ENCODE measurements at regions not wholly inside any gene's neighbourhood (a gene's known extent, or its start where the extent isn't known, plus 50 kb on each side); places are given as distances from the start of the nearest gene placed in this dataset.
"Not testable (repeated sequence)": the region's sequence is repeated elsewhere in the genome, so short reads cannot be mapped to it uniquely, and the experiment has no call there.

GRCh38 chr6:166846446-166847142 lies 109.8 kb downstream of the RNASET2 start:
- not testable (repeated sequence) for DNase-seq (ENCODE audit: low read depth in 4 of 4, low spot score in 3 of 4)

DNA sequence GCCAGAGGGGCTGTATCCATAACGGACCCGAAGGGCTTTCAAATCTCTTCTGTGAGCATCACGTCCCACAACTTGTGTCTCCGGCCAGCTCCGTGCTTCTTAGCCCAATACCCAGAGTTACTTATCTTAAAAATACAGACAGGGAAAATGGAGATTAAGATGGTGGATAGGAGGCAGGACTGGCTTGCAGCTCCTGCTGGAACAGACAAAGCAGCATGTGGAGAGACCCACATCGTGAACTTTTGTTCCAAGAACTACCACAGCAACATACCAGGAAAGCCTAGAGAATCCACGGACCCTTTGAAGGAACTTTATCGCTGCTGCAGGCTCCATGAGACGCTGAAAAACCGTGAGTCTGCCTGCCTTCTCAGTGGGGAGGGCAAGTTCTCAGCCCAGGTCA lies 113.7 kb downstream of the RNASET2 start:
- no peak for DNase-seq (ENCODE audit: low read depth in 4 of 4, low spot score in 3 of 4)

DNA sequence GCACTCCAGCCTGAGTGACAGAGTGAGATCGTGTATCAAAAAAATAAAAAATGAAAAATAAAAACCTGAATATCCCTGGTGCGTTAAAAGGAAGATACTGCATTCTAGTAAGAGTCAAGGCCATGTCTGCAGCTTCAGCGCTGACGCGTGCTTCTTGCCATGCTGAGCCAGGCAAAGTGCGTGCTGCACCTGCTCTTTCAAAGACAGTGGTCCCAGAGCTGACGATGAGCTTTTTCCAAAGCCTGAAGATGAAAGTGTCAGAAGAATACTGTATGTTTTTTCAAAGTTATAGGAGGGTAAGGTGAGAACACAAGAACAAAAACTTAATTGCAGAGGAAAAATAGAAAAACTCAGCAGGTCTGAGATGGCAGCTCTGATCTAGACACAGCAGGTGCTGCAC lies 115.1 kb downstream of the RNASET2 start:
- DNase-seq (ENCODE audit: low read depth in 4 of 4, low spot score in 3 of 4) = no peak

GRCh38 chr6:166839569-166839968 lies 116.8 kb downstream of the RNASET2 start:
- no peak for DNase-seq (ENCODE audit: low read depth in 4 of 4, low spot score in 3 of 4)

DNA sequence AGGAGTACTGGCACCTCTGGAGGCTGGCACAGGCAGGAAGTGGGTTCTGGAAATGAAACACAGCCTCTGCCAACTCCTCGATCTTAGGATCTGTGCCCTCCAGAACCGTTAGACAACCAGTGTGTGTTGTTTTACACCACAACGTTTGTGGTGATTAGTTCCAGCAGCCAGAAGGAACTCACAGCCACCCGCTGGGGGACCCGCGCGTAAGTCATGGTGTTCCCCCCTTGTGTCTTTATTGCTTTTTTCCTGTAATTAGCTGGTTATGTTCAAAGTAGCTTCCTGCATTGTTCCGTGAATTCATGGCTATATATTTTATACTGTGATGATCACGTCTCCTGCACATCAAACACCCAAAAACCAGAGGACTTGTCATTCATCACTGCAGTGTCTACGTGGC lies 117.4 kb downstream of the RNASET2 start:
- no peak for DNase-seq (ENCODE audit: low read depth in 4 of 4, low spot score in 3 of 4)

DNA sequence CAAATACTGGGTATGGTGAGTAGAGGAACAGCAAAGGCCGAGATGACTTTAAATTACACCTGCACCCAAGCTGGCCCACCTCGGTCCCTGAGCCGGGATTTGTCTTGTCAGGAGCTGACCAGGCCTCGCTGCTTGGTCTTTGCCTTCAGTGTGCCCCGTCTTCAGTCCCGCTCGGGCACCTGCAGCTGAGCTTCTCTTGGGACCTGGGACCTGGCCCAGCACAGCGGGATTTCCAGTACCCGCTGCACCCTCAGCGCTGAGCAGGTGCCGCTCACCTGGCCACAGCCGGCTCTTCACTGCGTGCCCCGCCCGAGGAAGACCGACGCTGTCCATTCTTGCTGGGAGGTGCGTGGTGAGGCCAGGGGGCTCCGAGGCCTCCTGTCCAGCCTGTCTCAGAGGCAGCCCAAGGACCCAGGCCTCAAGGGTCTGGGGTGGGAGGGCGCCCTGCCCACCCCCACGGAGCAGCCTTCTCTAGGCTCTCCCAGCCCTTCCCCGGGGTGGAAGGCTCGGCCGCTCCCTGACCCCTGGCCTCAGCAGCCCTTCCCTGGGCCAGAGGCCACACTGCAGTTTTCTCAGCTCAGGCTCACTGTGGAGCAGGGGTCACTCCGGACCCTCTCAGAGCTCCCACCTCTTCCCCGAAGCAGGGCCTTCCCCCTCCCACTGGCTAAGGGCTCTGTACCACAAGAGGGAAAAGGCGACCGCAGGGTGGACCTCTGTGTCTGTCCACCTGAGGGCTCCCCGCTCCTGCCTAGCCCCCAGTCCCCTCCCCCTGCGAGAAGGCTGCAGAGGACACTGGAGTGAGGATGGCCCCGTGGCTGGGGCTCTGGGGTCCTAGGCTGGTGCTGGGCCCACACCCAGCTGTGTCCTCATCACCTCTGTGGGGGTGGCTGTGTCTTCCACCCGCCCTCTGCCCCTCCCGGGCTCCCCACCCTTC lies 119.3 kb downstream of the RNASET2 start:
- DNase-seq (ENCODE audit: low read depth in 4 of 4, low spot score in 3 of 4) = no peak

DNA sequence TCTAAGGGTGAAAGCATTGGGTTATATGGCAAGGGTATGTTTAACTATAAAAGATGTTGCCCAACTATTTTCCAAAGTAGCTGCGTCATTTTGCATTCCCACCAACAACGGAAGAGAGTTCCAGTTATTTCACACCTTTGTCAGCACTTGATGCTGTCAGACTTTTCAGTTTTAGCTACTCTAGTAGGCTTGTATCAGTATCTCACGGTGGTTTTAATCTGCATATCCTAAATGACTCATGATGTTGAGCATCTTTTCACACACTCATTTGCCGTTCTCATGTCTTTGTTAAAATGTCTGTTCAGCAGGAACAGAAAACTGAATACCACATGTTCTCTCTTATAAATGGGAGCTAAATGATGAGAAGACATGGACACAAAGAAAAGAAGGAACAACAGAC lies 122.3 kb downstream of the RNASET2 start:
- no peak for DNase-seq (ENCODE audit: low read depth in 4 of 4, low spot score in 3 of 4)

GRCh38 chr6:166830891-166831363 lies 125.4 kb downstream of the RNASET2 start:
- DNase-seq (ENCODE audit: low read depth in 4 of 4, low spot score in 3 of 4) = no peak

DNA sequence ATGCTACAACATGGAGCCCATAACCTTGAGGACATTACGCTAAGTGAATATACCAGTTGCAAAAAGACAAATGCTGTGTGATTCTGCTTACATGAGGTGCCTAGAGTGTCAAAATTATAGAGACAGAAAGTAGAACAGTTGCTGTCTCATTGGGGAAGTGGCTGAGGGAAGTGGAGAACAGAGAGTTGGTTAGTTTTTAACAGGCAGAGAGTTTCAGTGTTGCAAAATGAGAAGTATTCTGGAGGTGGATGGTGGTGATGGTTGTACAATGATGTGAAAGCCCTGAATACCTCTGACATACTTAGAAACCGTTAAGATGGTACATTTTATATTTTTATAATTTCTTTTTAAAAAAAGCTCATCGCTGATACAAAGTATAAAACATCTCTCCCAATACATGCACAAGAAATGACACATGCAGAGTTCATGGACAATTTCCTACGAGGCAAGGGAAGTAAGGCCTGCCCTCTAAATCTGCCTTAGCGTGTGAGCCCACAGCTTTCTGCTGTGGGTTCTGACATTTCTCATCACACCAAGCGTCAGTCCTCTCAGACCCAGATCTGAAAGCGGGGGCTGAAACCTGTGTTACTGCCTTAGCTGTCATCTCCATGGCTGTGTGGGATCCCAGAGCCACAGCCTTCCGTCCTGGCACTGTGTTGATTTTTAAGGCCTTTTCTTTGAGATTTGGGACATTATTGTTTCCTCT lies 126.0 kb downstream of the RNASET2 start:
- DNase-seq (ENCODE audit: low read depth in 4 of 4, low spot score in 3 of 4) = no peak

GRCh38 chr6:166826264-166826663 lies 130.1 kb downstream of the RNASET2 start:
- DNase-seq (ENCODE audit: low read depth in 4 of 4, low spot score in 3 of 4) = no peak

- DNase-seq (ENCODE audit: low read depth in 4 of 4, low spot score in 3 of 4) = no peak
Measured at GRCh38 chr6:166825553-166826145, 130.7 kb downstream of the RNASET2 start.

- DNase-seq (ENCODE audit: low read depth in 4 of 4, low spot score in 3 of 4) = no peak
Measured at GRCh38 chr6:166824880-166825250, 131.5 kb downstream of the RNASET2 start.

GRCh38 chr6:166824146-166824879 lies 132.0 kb downstream of the RNASET2 start:
- no peak for DNase-seq (ENCODE audit: low read depth in 4 of 4, low spot score in 3 of 4)

GRCh38 chr6:166822609-166823008 lies 133.7 kb downstream of the RNASET2 start:
- no peak for DNase-seq (ENCODE audit: low read depth in 4 of 4, low spot score in 3 of 4)

GRCh38 chr6:166820483-166820882 lies 135.9 kb downstream of the RNASET2 start:
- DNase-seq (ENCODE audit: low read depth in 4 of 4, low spot score in 3 of 4) = no peak

DNA sequence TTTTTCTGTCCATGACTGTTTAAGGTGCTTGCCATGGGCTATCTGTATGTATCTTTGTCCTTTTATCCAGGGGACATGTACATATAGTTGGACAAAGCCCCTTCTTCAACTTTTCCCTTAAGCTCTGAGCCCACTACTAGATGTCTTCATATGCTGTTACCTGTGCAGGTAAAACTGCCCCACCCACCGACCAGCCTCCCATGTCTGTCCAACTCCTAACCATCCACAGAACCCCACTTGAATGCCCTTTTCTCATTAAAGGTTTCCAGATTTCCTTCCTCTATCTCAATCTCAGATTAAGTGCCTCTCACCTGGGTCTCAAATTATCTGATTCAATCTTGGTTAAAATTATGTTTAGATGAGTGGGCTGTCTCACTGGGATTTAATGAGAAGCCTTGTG lies 136.3 kb downstream of the RNASET2 start:
- no peak for DNase-seq (ENCODE audit: low read depth in 4 of 4, low spot score in 3 of 4)

DNA sequence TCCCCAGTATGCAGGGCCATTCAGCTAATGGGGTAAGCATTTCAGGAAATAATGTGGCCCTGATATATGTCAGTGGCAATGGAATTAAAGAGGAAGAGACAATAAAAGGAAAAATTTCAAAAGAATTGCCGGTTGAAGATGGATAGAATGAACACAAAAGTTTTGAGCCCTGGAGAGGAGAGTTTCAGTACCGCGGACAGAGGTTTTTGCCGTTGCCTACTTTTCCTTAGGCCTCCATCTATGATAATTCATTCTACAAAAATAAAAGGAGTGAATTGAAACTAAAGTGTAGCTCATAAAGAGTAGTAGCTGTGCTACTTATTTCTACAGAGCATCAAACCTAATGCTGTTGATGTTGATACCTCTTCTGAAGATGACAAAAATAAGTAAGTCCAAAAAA lies 140.7 kb downstream of the RNASET2 start:
- DNase-seq (ENCODE audit: low read depth in 4 of 4, low spot score in 3 of 4) = peak; percentile 5 to 18 (median 12)

DNA sequence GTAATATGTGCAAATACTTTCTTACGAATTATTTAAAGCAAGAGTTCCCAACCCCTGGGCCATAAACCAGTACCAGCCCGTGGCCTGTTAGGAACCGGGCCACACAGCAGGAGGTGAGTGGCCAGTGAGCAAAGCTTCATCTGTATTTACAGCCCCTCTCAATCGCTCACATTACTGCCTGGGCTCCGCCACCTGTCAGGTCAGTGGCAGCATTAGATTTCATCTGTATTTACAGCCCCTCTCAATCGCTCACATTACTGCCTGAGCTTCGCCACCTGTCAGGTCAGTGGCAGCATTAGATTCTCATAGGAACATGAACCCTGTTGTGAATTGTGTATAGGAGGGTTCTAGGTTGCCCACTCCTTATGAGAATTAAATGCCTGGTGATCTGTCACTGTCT lies 142.0 kb downstream of the RNASET2 start:
- no peak for DNase-seq (ENCODE audit: low read depth in 4 of 4, low spot score in 3 of 4)

- DNase-seq (ENCODE audit: low read depth in 4 of 4, low spot score in 3 of 4) = no peak
Measured at GRCh38 chr6:166813461-166813860, 142.9 kb downstream of the RNASET2 start.

- DNase-seq (ENCODE audit: low read depth in 4 of 4, low spot score in 3 of 4) = no peak
Measured at GRCh38 chr6:166810864-166811263, 145.5 kb downstream of the RNASET2 start.
